A673 (cell line): ENCODE measurements at regions not wholly inside any gene's neighbourhood (a gene's known extent, or its start where the extent isn't known, plus 50 kb on each side); places are given as distances from the start of the nearest gene placed in this dataset.

Experiments used
- EZH2 ChIP-seq: fragments of 200-600 bp; sonication (generic); IDR thresholded peaks from 2 replicates; pipeline ENCODE4 v1.6.1; 2017; ENCODE audit warnings: borderline replicate concordance, low read depth, mild to moderate bottlenecking, mixed read lengths, antibody characterized with exemption, low read length; ENCODE audit not compliant: poor library complexity, severe bottlenecking
- TF ChIP-seq, protein P1 (sequence below): fragments of 300-800, 200-600 bp; sonication (generic); conservative IDR thresholded peaks from 2 replicates; pipeline ENCODE4 v1.5.1; 2017; ENCODE audit warnings: low read depth, mild to moderate bottlenecking, antibody characterized with exemption, low read length, moderate library complexity, mixed read lengths

DNA sequence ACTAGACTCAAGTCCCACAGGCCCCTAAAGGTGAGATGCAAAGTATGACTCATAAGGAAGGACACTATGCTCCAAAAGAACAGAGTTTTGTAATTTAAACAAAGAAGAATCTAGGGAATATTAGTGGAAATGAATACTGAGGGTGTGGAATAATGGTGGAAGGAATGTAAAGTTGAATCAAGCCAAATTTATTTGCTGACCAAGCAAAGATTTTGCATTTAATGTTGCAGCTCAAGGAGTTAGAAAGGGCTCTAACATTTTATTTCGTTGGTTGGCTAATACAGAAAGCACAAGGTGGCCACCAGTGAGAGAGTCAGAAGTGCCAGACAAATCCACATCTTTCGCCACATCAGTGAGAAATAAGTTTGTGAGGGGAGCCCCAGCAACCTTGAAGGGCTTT lies 550.3 kb downstream of the FOXG1 start:
- TF ChIP-seq EZH2 = no peak
- TF ChIP-seq, protein P1, sequence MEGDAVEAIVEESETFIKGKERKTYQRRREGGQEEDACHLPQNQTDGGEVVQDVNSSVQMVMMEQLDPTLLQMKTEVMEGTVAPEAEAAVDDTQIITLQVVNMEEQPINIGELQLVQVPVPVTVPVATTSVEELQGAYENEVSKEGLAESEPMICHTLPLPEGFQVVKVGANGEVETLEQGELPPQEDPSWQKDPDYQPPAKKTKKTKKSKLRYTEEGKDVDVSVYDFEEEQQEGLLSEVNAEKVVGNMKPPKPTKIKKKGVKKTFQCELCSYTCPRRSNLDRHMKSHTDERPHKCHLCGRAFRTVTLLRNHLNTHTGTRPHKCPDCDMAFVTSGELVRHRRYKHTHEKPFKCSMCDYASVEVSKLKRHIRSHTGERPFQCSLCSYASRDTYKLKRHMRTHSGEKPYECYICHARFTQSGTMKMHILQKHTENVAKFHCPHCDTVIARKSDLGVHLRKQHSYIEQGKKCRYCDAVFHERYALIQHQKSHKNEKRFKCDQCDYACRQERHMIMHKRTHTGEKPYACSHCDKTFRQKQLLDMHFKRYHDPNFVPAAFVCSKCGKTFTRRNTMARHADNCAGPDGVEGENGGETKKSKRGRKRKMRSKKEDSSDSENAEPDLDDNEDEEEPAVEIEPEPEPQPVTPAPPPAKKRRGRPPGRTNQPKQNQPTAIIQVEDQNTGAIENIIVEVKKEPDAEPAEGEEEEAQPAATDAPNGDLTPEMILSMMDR = no peak
